Spleen (tissue), 11 donors: ENCODE measurements at regions not wholly inside any gene's neighbourhood (a gene's known extent, or its start where the extent isn't known, plus 50 kb on each side); places are given as distances from the start of the nearest gene placed in this dataset.

Experiments used
- DNase-seq: peaks from one replicate; pipeline ENCODE4 v3.0.0-alpha.2; 2020
- H3K27ac ChIP-seq, 8 donors: fragments of 200-600 bp; sonication (generic) in 7 of 8; 1 replicate in 4 of 8; 2 replicates in 4 of 8; pipeline versions ENCODE4 v1.5.0 to v1.8.0; 2016 to 2021; ENCODE audit warnings: inconsistent platforms in 4 of 8, mild to moderate bottlenecking in 4 of 8, moderate library complexity in 1 of 8
- H3K27me3 ChIP-seq, 7 donors: fragments of 200-600 bp; sonication (generic) in 6 of 7; replicated peaks in 1 of 7; 1 replicate in 4 of 7; 2 replicates in 3 of 7; pipeline versions ENCODE4 v1.5.0 to v1.8.0; 2016 to 2021; ENCODE audit warnings: inconsistent platforms in 3 of 7, mild to moderate bottlenecking in 1 of 7
- H3K36me3 ChIP-seq, 6 donors: fragments of 200-600 bp; sonication (generic) in 5 of 6; 1 replicate in 4 of 6; 2 replicates in 2 of 6; pipeline versions ENCODE4 v1.5.0 to v1.8.0; 2016 to 2021; ENCODE audit warnings: inconsistent platforms in 2 of 6
- H3K4me1 ChIP-seq, 6 donors: fragments of 200-600 bp; sonication (generic) in 5 of 6; 1 replicate in 3 of 6; 2 replicates in 3 of 6; pipeline versions ENCODE4 v1.5.0 to v1.8.0; 2016 to 2021; ENCODE audit warnings: inconsistent platforms in 3 of 6
- H3K4me3 ChIP-seq, 8 donors: fragments of 200-600 bp; sonication (generic) in 7 of 8; 1 replicate in 4 of 8; 2 replicates in 4 of 8; pipeline versions ENCODE4 v1.5.0 to v1.8.0; 2016 to 2021; ENCODE audit warnings: inconsistent platforms in 4 of 8, mild to moderate bottlenecking in 4 of 8, moderate library complexity in 2 of 8
- H3K9me3 ChIP-seq, 8 donors: fragments of 200-600 bp; sonication (generic) in 7 of 8; 1 replicate in 4 of 8; 2 replicates in 4 of 8; pipeline versions ENCODE4 v1.5.0 to v1.8.0; 2016 to 2021; ENCODE audit warnings: inconsistent platforms in 4 of 8
- CTCF ChIP-seq, 11 experiments: fragments of 200-600 bp in 7 of 11; fragments of 450-650 bp in 4 of 11; sonication (generic) in 4 of 11; IDR thresholded peaks in 8 of 11; conservative IDR thresholded peaks in 3 of 11; 1 replicate in 7 of 11; 2 replicates in 4 of 11; pipeline versions ENCODE4 v1.4.0 to v1.8.0; 2016 to 2021; ENCODE audit warnings: antibody characterized with exemption in 11 of 11, inconsistent platforms in 4 of 11, mild to moderate bottlenecking in 1 of 11
- POLR2A ChIP-seq, 3 donors: fragments of 450-650 bp; IDR thresholded peaks; one replicate each; pipeline ENCODE4 v1.5.1; 2017; ENCODE audit warnings: antibody characterized with exemption in 3 of 3, mild to moderate bottlenecking in 1 of 3
- POLR2AphosphoS5 ChIP-seq, 3 donors: sonication (generic); formaldehyde crosslinking; IDR thresholded peaks; one replicate each; pipeline ENCODE4 v1.5.1; 2017; ENCODE audit warnings: antibody characterized with exemption in 3 of 3
- WGBS, 5 donors: extraction: QIAGEN DNeasy Blood & Tissue Kit in 3 of 5; methylation state at CpG; one replicate each; pipeline versions ENCODE4 v1.1.5 to v1.1.7; 2013 to 2018; 5-methylcytosine and 5-hydroxymethylcytosine counted together
- intact Hi-C: fragments of 100-400 bp; cut with DNase I; formaldehyde crosslinking; loops from one replicate; pipeline ENCODE4 v1.15.0; 2023; ENCODE audit warnings: low total_unique reads
- donor health status: healthy with polysubstance abuse.
- donor health status: DM: no; HTN: no; CAD: no; lungs with moderate emphysema.
- donor health status: DM: no; HTN: no; CAD: no.
- donor health status: Bipolar disorder and iron deficiency.
- donor health status: healthy.
- donor health status: DM: no; HTN: no; CAD: no.
- donor health status: DM: yes; HTN: yes; CAD: no.

DNA sequence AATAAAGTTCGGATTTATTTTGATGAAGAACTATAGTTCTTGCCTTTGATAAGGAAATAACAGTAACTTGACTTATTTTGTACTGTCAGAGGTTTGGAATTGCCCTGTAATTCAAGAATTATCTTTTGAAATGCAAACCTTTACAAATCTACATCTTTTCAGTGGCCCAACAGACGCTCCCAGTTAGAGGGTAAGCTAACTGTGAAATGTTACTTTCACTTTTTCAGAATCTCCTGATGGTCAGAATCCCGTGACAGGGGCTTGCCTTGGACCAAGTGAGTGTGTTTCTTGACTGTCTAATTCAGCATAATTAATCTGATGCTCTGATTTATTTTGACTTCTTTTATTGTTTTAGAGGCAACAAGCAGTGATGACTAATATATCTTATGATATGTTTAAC lies 262.5 kb downstream of the PLOD2 start:
- H3K27ac ChIP-seq: no peak overlapping the region
- H3K27me3 ChIP-seq: no peaks in the 10 kb centered on the region
- TF ChIP-seq POLR2A (IDR thresholded peaks at IDR 0.05) (no peak), POLR2AphosphoS5 (IDR thresholded peaks at IDR 0.05) (no peak), CTCF (IDR thresholded peaks at IDR 0.05 in 8 of 11, conservative IDR thresholded peaks at IDR 0.05 in 3 of 11) (no peak)
- WGBS, 5 donors: 58 to 81% (median 68%) methylated on average over 3 of the region's 3 CpGs
- H3K36me3 ChIP-seq: no peaks in the 10 kb centered on the region
- no peaks in the 10 kb centered on the region for H3K9me3 ChIP-seq
- no peak for DNase-seq
- intact Hi-C loops: no loop called here
- H3K4me3 ChIP-seq: no peak overlapping the region
- H3K4me1 ChIP-seq: no peaks in the 10 kb centered on the region

GRCh38 chr3:145899241-145899640 lies 261.7 kb downstream of the PLOD2 start:
- H3K4me1 ChIP-seq: no peaks in the 10 kb centered on the region
- 67 to 75% (median 71%) methylated on average over 4 of the region's 4 CpGs for WGBS, 5 donors
- H3K27ac ChIP-seq: no peak overlapping the region
- H3K36me3 ChIP-seq: no peaks in the 10 kb centered on the region
- no peak for DNase-seq
- H3K27me3 ChIP-seq: no peaks in the 10 kb centered on the region
- TF ChIP-seq POLR2A (IDR thresholded peaks at IDR 0.05) (no peak), POLR2AphosphoS5 (IDR thresholded peaks at IDR 0.05) (no peak), CTCF (IDR thresholded peaks at IDR 0.05 in 8 of 11, conservative IDR thresholded peaks at IDR 0.05 in 3 of 11) (no peak)
- no peak overlapping the region for H3K4me3 ChIP-seq
- no peaks in the 10 kb centered on the region for H3K9me3 ChIP-seq
- intact Hi-C loops: no loop called here

DNA sequence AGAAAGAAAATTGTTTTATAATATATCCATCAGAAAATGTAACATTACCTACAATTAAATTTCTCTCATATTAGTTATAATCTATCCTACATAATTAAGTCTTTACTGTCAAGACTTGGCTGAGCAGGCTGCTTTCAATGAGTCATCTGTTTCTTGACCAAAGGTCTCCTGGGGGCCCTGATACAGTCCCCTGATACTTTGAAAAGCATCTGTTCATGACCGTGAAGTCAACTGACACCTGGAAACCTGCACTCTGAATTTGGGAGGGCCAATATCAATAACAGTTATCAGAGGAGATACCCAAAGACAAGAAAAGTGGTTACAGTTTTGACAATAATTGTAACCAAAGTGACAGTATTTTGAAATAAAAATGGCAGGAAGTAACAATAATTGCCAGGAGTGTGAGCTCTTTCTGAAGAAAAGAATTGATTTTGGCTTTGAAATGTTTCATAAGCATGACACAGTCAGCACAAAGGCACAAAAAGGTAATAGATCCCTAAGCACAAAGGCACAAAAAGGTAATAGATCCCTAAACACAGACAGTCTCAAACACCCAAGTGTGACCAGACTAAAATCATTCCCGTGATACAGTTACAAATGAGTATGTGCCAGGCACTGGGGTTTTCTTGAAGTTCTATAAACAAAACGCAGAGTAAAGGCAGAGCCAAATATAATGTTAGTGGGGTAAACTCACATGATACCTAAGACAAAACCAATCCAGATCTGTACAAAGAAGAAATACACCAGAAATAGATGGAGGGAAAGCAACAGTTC lies 260.7 kb downstream of the PLOD2 start:
- 65 to 85% (median 80%) methylated on average over 3 of the region's 3 CpGs for WGBS, 5 donors
- DNase-seq: no peak
- Histone ChIP-seq H3K27ac (no peak overlapping the region), H3K36me3 (no peaks in the 10 kb centered on the region), H3K27me3 (no peaks in the 10 kb centered on the region), H3K4me3 (no peak overlapping the region), H3K4me1 (no peaks in the 10 kb centered on the region), H3K9me3 (no peaks in the 10 kb centered on the region)
- intact Hi-C loops: no loop called here
- TF ChIP-seq POLR2A (IDR thresholded peaks at IDR 0.05) (no peak), CTCF (IDR thresholded peaks at IDR 0.05 in 8 of 11, conservative IDR thresholded peaks at IDR 0.05 in 3 of 11) (no peak), POLR2AphosphoS5 (IDR thresholded peaks at IDR 0.05) (no peak)

DNA sequence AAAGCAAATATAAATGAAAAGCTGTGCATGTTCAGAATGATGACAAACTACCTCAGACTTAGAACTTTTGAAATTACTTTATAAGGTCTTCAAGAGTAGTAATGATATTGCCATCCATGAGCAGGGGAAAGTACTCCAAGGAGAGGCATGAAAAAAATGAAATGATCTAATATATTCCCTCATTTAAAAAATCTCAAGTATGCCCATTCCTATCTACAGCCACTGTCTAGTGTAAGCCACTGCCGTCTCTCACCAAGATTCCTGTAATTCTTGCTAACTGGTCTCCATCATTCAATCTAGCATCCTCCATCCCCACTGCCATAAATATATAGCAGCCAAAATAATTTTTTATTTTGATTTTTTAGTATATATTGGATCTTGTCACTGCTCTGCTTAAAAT lies 258.8 kb downstream of the PLOD2 start:
- WGBS, 5 donors: 29 to 90% (median 83%) methylated on average over 1 of the region's 1 CpG
- no peaks in the 10 kb centered on the region for H3K36me3 ChIP-seq
- H3K4me3 ChIP-seq: no peak overlapping the region
- no peaks in the 10 kb centered on the region for H3K4me1 ChIP-seq
- no peak overlapping the region for H3K27ac ChIP-seq
- intact Hi-C loops: no loop called here
- no peak for TF ChIP-seq CTCF (IDR thresholded peaks at IDR 0.05 in 8 of 11, conservative IDR thresholded peaks at IDR 0.05 in 3 of 11)
- no peak for TF ChIP-seq POLR2AphosphoS5 (IDR thresholded peaks at IDR 0.05)
- TF ChIP-seq POLR2A (IDR thresholded peaks at IDR 0.05): no peak
- no peaks in the 10 kb centered on the region for H3K9me3 ChIP-seq
- no peak for DNase-seq
- H3K27me3 ChIP-seq: no peaks in the 10 kb centered on the region
